Suppressor macrophage treated with lipopolysaccharide for 4 hours (primary cell): ENCODE measurements at regions not wholly inside any gene's neighbourhood (a gene's known extent, or its start where the extent isn't known, plus 50 kb on each side); places are given as distances from the start of the nearest gene placed in this dataset.

ENCODE experiments used
- DNase-seq: peaks from one replicate; pipeline ENCODE4 v3.0.0-alpha.2; 2020

GRCh38 chr7:115110523-115110922, 188.6 kb downstream of the MDFIC start:
- no peak for DNase-seq

GRCh38 chr7:115106316-115106715, 184.4 kb downstream of the MDFIC start:
- DNase-seq: peak; percentile 32

GRCh38 chr7:115102738-115103137, 180.8 kb downstream of the MDFIC start:
- DNase-seq: no peak

- DNase-seq: no peak
These were observed 179.3 kb downstream of the MDFIC start for GRCh38 chr7:115101199-115101598.

- no peak for DNase-seq
These were observed 178.0 kb downstream of the MDFIC start for GRCh38 chr7:115099906-115100305.

GRCh38 chr7:115097175-115097671, 175.3 kb downstream of the MDFIC start:
- no peak for DNase-seq

- DNase-seq: no peak
These were observed 174.4 kb downstream of the MDFIC start for GRCh38 chr7:115096262-115096661.

GRCh38 chr7:115094163-115094562, 172.3 kb downstream of the MDFIC start:
- DNase-seq: no peak

GRCh38 chr7:115088893-115089292, 167.0 kb downstream of the MDFIC start:
- DNase-seq: no peak

GRCh38 chr7:115087437-115087836, 165.5 kb downstream of the MDFIC start:
- DNase-seq: no peak

- DNase-seq: no peak
These were observed 164.4 kb downstream of the MDFIC start for GRCh38 chr7:115086146-115086841.

GRCh38 chr7:115085421-115085820, 163.5 kb downstream of the MDFIC start:
- DNase-seq: no peak

GRCh38 chr7:115083935-115084334, 162.0 kb downstream of the MDFIC start:
- no peak for DNase-seq

- DNase-seq: no peak
These were observed 159.9 kb downstream of the MDFIC start for GRCh38 chr7:115081772-115082171.

- no peak for DNase-seq
These were observed 157.0 kb downstream of the MDFIC start for GRCh38 chr7:115078851-115079250.

- no peak for DNase-seq
These were observed 156.5 kb downstream of the MDFIC start for GRCh38 chr7:115078386-115078785.

GRCh38 chr7:115070311-115070710, 148.4 kb downstream of the MDFIC start:
- DNase-seq: no peak
